NCI-H128 (cell line): ENCODE measurements at regions not wholly inside any gene's neighbourhood (a gene's known extent, or its start where the extent isn't known, plus 50 kb on each side); places are given as distances from the start of the nearest gene placed in this dataset.

Source experiments
- DNase-seq: peaks from one replicate; lab custom pipeline; 2025; ENCODE audit not compliant: unreplicated experiment; lab: John Stamatoyannopoulos, UW

- no peak for DNase-seq
These were observed 551.1 kb upstream of the CELF4 start for GRCh38 chr18:38116716-38117115.

GRCh38 chr18:38115201-38115600, 549.6 kb upstream of the CELF4 start:
- no peak for DNase-seq

GRCh38 chr18:38087538-38087937, 521.9 kb upstream of the CELF4 start:
- DNase-seq = no peak

GRCh38 chr18:38081516-38081915, 515.9 kb upstream of the CELF4 start:
- no peak for DNase-seq

- DNase-seq = no peak
These were observed 511.6 kb upstream of the CELF4 start for GRCh38 chr18:38077229-38077628.

- DNase-seq = no peak
These were observed 510.9 kb upstream of the CELF4 start for GRCh38 chr18:38076346-38077070.

GRCh38 chr18:38074298-38074876, 508.8 kb upstream of the CELF4 start:
- no peak for DNase-seq

- no peak for DNase-seq
These were observed 502.2 kb upstream of the CELF4 start for GRCh38 chr18:38067821-38068220.

- no peak for DNase-seq
These were observed 501.5 kb upstream of the CELF4 start for GRCh38 chr18:38067086-38067485.

GRCh38 chr18:38052879-38053590, 487.4 kb upstream of the CELF4 start:
- no peak for DNase-seq

GRCh38 chr18:38047820-38048219, 482.2 kb upstream of the CELF4 start:
- no peak for DNase-seq

- DNase-seq = no peak
These were observed 481.1 kb upstream of the CELF4 start for GRCh38 chr18:38046651-38047050.

GRCh38 chr18:38045845-38046244, 480.2 kb upstream of the CELF4 start:
- no peak for DNase-seq

GRCh38 chr18:38042211-38042890, 476.8 kb upstream of the CELF4 start:
- DNase-seq = no peak

GRCh38 chr18:38038242-38038641, 472.6 kb upstream of the CELF4 start:
- DNase-seq = no peak

- no peak for DNase-seq
These were observed 469.6 kb upstream of the CELF4 start for GRCh38 chr18:38035193-38035592.

- DNase-seq = no peak
These were observed 467.7 kb upstream of the CELF4 start for GRCh38 chr18:38033282-38033681.

GRCh38 chr18:38032516-38032915, 466.9 kb upstream of the CELF4 start:
- DNase-seq = no peak

- DNase-seq = no peak
These were observed 463.3 kb upstream of the CELF4 start for GRCh38 chr18:38028946-38029345.

GRCh38 chr18:38025433-38026038, 459.9 kb upstream of the CELF4 start:
- no peak for DNase-seq

- no peak for DNase-seq
These were observed 458.3 kb upstream of the CELF4 start for GRCh38 chr18:38023871-38024270.
